ENCODE measurements at regions not wholly inside any gene's neighbourhood (a gene's known extent, or its start where the extent isn't known, plus 50 kb on each side); places are given as distances from the start of the nearest gene placed in this dataset.

DNA sequence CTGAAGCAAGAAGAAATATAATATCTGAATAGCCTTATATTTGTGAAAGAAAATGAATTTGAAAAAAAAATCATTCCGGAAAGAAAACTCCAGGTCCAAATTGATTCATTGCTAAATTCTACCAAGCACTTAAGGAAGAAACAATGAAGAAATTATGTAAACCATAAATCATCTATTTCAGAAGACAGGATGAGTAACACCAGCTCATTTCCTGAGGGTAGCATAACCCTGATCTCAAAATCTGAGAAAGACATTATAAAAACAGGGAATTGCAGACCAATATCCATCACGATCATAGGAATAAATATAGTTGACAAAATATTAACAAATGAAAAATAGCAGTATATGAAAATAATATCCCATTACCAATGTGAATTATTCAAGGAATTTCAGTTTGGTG lies 70.1 kb upstream of the RAB18 start:
- Histone ChIP-seq H3K9me3 (ENCODE audit: low read length) (no peaks in the 10 kb centered on the region), H4K20me1 (ENCODE audit: insufficient read depth, low read length) (no peaks in the 10 kb centered on the region), H3K4me2 (ENCODE audit: low read length) (no peak overlapping the region)

DNA sequence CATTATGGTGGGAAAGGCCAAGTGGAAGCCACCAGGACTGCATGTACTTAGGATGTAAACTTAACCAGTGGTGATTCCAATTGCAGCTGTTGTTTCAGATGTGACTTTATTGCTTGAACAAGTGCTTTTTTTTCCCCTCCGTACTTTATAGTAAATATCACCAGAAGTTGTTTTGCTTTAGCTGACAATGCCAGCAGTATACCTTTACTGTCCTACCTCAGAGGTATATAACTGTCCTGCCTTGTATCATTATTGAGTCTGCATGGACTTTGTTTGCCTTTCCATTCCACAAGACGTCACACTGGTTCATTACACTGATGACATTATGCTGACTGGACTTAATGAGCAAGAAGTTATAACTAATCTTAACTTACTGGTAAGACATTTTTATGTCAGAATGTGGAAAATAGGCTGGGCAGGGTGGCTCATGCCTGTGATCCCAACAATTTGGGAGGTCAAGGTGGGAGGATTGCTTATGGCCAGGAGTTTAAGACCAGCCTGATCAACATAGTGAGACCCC lies 77.1 kb upstream of the RAB18 start:
- TF ChIP-seq, protein P1, sequence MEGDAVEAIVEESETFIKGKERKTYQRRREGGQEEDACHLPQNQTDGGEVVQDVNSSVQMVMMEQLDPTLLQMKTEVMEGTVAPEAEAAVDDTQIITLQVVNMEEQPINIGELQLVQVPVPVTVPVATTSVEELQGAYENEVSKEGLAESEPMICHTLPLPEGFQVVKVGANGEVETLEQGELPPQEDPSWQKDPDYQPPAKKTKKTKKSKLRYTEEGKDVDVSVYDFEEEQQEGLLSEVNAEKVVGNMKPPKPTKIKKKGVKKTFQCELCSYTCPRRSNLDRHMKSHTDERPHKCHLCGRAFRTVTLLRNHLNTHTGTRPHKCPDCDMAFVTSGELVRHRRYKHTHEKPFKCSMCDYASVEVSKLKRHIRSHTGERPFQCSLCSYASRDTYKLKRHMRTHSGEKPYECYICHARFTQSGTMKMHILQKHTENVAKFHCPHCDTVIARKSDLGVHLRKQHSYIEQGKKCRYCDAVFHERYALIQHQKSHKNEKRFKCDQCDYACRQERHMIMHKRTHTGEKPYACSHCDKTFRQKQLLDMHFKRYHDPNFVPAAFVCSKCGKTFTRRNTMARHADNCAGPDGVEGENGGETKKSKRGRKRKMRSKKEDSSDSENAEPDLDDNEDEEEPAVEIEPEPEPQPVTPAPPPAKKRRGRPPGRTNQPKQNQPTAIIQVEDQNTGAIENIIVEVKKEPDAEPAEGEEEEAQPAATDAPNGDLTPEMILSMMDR (IDR thresholded peaks at IDR 0.05; ENCODE audit: low read length) = no peak
- TF ChIP-seq EZH2 (IDR thresholded peaks at IDR 0.05; ENCODE audit: borderline replicate concordance, low read length) = no peak
- Histone ChIP-seq H3K9me3 (ENCODE audit: low read length) (no peaks in the 10 kb centered on the region), H3K4me2 (ENCODE audit: low read length) (no peak overlapping the region), H3K27me3 (ENCODE audit: insufficient read depth, low read length) (no peaks in the 10 kb centered on the region), H2AFZ (ENCODE audit: low read length) (no peak overlapping the region), H3K4me3 (ENCODE audit: low read depth, low read length, poor library complexity, severe bottlenecking) (no peak overlapping the region), H3K27ac (ENCODE audit: low read depth, low read length, poor library complexity, severe bottlenecking) (no peak overlapping the region), H4K20me1 (ENCODE audit: insufficient read depth, low read length) (no peaks in the 10 kb centered on the region), H3K4me1 (ENCODE audit: insufficient read depth, low read length, severe bottlenecking) (no peaks in the 10 kb centered on the region), H3K9me2 (ENCODE audit: low read depth, low read length) (no peaks in the 10 kb centered on the region), H3K9ac (ENCODE audit: low read length) (no peak overlapping the region), H3K79me2 (ENCODE audit: insufficient read depth, low read length) (no peaks in the 10 kb centered on the region), H3K36me3 (ENCODE audit: insufficient read depth, low read length) (no peaks in the 10 kb centered on the region), H3F3A (ENCODE audit: insufficient read depth, low read length) (no peaks in the 10 kb centered on the region)

More for the DNA sequence above, 70.1 kb upstream of the RAB18 start:
- no peak overlapping the region for H2AFZ ChIP-seq (ENCODE audit: low read length)
- H3K27ac ChIP-seq (ENCODE audit: low read depth, low read length, poor library complexity, severe bottlenecking) = no peak overlapping the region
- no peaks in the 10 kb centered on the region for H3K27me3 ChIP-seq (ENCODE audit: insufficient read depth, low read length)
- H3K4me3 ChIP-seq (ENCODE audit: low read depth, low read length, poor library complexity, severe bottlenecking) = no peak overlapping the region
- no peaks in the 10 kb centered on the region for H3K36me3 ChIP-seq (ENCODE audit: insufficient read depth, low read length)
- no peaks in the 10 kb centered on the region for H3F3A ChIP-seq (ENCODE audit: insufficient read depth, low read length)
- H3K9ac ChIP-seq (ENCODE audit: low read length) = no peak overlapping the region
- no peak for TF ChIP-seq EZH2 (IDR thresholded peaks at IDR 0.05; ENCODE audit: borderline replicate concordance, low read length)
- no peaks in the 10 kb centered on the region for H3K79me2 ChIP-seq (ENCODE audit: insufficient read depth, low read length)
- no peaks in the 10 kb centered on the region for H3K9me2 ChIP-seq (ENCODE audit: low read depth, low read length)
- no peaks in the 10 kb centered on the region for H3K4me1 ChIP-seq (ENCODE audit: insufficient read depth, low read length, severe bottlenecking)

DNA sequence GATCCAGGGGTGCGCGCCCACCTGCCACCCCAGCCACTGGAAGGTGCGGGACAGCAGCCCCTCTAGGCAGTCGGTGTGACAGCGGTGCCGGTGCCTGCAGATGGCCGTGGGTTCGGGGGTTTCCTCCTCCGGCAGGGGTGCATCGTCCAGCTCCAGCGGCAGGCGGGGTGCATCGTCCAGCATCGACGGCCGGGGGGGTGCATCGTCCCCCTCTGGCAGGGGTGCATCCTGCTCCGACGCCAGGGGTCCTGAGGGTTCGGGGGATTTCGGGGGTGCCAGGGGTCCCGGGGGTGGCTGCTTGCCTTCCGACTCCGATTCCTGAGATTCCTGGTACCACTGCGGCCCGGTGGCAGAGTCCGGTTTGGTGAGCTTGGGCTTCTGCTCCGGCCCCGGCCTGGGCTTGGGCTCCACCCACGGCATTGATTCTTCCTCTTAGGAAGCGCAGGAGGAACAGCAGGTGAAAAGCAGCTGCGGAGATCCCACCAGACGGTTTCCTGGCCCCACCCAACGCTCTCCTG lies 90.2 kb upstream of the RAB18 start:
- no peaks in the 10 kb centered on the region for H4K20me1 ChIP-seq (ENCODE audit: insufficient read depth, low read length)
- H3K79me2 ChIP-seq (ENCODE audit: insufficient read depth, low read length) = no peaks in the 10 kb centered on the region
- no peaks in the 10 kb centered on the region for H3K9me2 ChIP-seq (ENCODE audit: low read depth, low read length)
- no peaks in the 10 kb centered on the region for H3F3A ChIP-seq (ENCODE audit: insufficient read depth, low read length)
- H3K4me2 ChIP-seq (ENCODE audit: low read length) = no peak overlapping the region
- no peaks in the 10 kb centered on the region for H3K36me3 ChIP-seq (ENCODE audit: insufficient read depth, low read length)
- H3K4me1 ChIP-seq (ENCODE audit: insufficient read depth, low read length, severe bottlenecking) = no peaks in the 10 kb centered on the region
- no peak overlapping the region for H3K4me3 ChIP-seq (ENCODE audit: low read depth, low read length, poor library complexity, severe bottlenecking)
- TF ChIP-seq EZH2 (IDR thresholded peaks at IDR 0.05; ENCODE audit: borderline replicate concordance, low read length) = no peak
- TF ChIP-seq, protein P1 (IDR thresholded peaks at IDR 0.05; ENCODE audit: low read length) = no peak
- H3K27ac ChIP-seq (ENCODE audit: low read depth, low read length, poor library complexity, severe bottlenecking) = no peak overlapping the region
- no peaks in the 10 kb centered on the region for H3K27me3 ChIP-seq (ENCODE audit: insufficient read depth, low read length)
- H3K9me3 ChIP-seq (ENCODE audit: low read length) = no peaks in the 10 kb centered on the region
- H2AFZ ChIP-seq (ENCODE audit: low read length) = no peak overlapping the region
- no peak overlapping the region for H3K9ac ChIP-seq (ENCODE audit: low read length)

DNA sequence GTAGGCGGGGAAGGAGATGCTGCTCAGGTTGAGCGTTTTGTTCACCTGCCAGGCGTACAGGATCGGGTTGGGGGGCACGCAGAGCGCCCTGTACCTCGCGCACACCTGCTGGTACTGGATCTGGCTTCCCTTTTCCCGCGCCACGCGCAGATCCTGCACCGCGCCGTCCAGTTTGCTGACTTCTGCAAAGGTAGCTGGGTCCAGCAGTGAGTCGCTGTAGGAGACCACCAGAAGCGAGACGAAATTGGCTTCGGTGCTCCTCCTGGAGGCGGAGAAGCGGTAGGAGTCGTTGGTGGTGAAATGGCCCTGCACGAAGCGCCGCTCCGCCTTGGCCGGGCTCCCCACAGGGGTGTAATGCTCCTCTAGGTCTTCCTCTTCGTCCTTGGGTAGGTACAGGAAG lies 90.7 kb upstream of the RAB18 start:
- no peak overlapping the region for H2AFZ ChIP-seq (ENCODE audit: low read length)
- H3K9me2 ChIP-seq (ENCODE audit: low read depth, low read length) = no peaks in the 10 kb centered on the region

More for the DNA sequence above, 90.7 kb upstream of the RAB18 start:
- H3F3A ChIP-seq (ENCODE audit: insufficient read depth, low read length) = no peaks in the 10 kb centered on the region
- H4K20me1 ChIP-seq (ENCODE audit: insufficient read depth, low read length) = no peaks in the 10 kb centered on the region
- H3K9ac ChIP-seq (ENCODE audit: low read length) = no peak overlapping the region
- no peak overlapping the region for H3K27ac ChIP-seq (ENCODE audit: low read depth, low read length, poor library complexity, severe bottlenecking)
- no peak overlapping the region for H3K4me2 ChIP-seq (ENCODE audit: low read length)
- H3K79me2 ChIP-seq (ENCODE audit: insufficient read depth, low read length) = no peaks in the 10 kb centered on the region
- H3K36me3 ChIP-seq (ENCODE audit: insufficient read depth, low read length) = no peaks in the 10 kb centered on the region
- no peaks in the 10 kb centered on the region for H3K4me1 ChIP-seq (ENCODE audit: insufficient read depth, low read length, severe bottlenecking)
- no peaks in the 10 kb centered on the region for H3K27me3 ChIP-seq (ENCODE audit: insufficient read depth, low read length)
- no peak overlapping the region for H3K4me3 ChIP-seq (ENCODE audit: low read depth, low read length, poor library complexity, severe bottlenecking)
- no peak for TF ChIP-seq EZH2 (IDR thresholded peaks at IDR 0.05; ENCODE audit: borderline replicate concordance, low read length)
- TF ChIP-seq, protein P1 (IDR thresholded peaks at IDR 0.05; ENCODE audit: low read length) = no peak
- no peaks in the 10 kb centered on the region for H3K9me3 ChIP-seq (ENCODE audit: low read length)
